Glutamatergic neuron (in vitro differentiated cells): ENCODE measurements at regions not wholly inside any gene's neighbourhood (a gene's known extent, or its start where the extent isn't known, plus 50 kb on each side); places are given as distances from the start of the nearest gene placed in this dataset.

Experiments
- DNase-seq: peaks from one replicate; pipeline ENCODE4 v3.0.0; 2022
- H3K27ac Mint-ChIP-seq: one replicate; pipeline ENCODE4 v1.8.0; 2020; ENCODE audit warnings: mild to moderate bottlenecking, mixed read lengths, inconsistent platforms; ENCODE audit not compliant: unreplicated experiment
- H3K27me3 Mint-ChIP-seq: one replicate; pipeline ENCODE4 v1.8.0; 2020; ENCODE audit warnings: mild to moderate bottlenecking, moderate library complexity, mixed read lengths, inconsistent platforms; ENCODE audit not compliant: unreplicated experiment
- H3K36me3 Mint-ChIP-seq: one replicate; pipeline ENCODE4 v1.8.0; 2020; ENCODE audit warnings: mild to moderate bottlenecking, mixed read lengths, inconsistent platforms; ENCODE audit not compliant: unreplicated experiment
- H3K4me1 Mint-ChIP-seq: one replicate; pipeline ENCODE4 v1.8.0; 2020; ENCODE audit warnings: mild to moderate bottlenecking, low read depth, mixed read lengths, inconsistent platforms; ENCODE audit not compliant: unreplicated experiment
- H3K4me3 Mint-ChIP-seq: one replicate; pipeline ENCODE4 v1.8.0; 2020; ENCODE audit warnings: mild to moderate bottlenecking, mixed read lengths, inconsistent platforms; ENCODE audit not compliant: unreplicated experiment
- H3K9me3 Mint-ChIP-seq: one replicate; pipeline ENCODE4 v1.8.0; 2020; ENCODE audit warnings: mild to moderate bottlenecking, moderate library complexity, mixed read lengths, inconsistent platforms; ENCODE audit not compliant: unreplicated experiment
- TF ChIP-seq, protein P1 (sequence below): fragments of 200-600 bp; sonication (generic); IDR thresholded peaks from one replicate; pipeline ENCODE4 v1.5.0; 2021; ENCODE audit not compliant: partially characterized antibody, unreplicated experiment

DNA sequence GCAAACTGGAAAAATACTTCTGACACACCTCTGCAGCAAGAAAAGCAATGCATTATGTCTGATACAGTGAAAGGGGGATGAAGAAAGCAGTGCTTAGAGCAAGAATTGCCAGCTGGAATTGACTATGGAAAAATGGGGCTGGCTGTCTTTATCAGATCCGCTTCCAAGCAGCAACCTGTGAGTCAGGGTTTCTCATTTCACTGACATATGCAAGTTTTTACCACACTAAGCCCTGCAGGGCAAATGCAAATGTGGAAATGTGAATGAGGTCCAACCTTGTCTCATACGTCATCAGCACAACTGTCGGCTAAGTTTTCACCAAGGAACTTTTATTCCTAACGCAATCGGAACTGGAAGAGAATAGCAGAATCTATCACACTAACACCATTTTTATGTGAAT lies 172.5 kb upstream of the GADL1 start:
- Mint-ChIP-seq H3K27ac (no peak overlapping the region), H3K9me3 (no peaks in the 10 kb centered on the region), H3K4me1 (peaks cover 18% of the 10 kb centered on the region), H3K27me3 (no peaks in the 10 kb centered on the region), H3K36me3 (no peaks in the 10 kb centered on the region), H3K4me3 (no peak overlapping the region)
- TF ChIP-seq, protein P1, sequence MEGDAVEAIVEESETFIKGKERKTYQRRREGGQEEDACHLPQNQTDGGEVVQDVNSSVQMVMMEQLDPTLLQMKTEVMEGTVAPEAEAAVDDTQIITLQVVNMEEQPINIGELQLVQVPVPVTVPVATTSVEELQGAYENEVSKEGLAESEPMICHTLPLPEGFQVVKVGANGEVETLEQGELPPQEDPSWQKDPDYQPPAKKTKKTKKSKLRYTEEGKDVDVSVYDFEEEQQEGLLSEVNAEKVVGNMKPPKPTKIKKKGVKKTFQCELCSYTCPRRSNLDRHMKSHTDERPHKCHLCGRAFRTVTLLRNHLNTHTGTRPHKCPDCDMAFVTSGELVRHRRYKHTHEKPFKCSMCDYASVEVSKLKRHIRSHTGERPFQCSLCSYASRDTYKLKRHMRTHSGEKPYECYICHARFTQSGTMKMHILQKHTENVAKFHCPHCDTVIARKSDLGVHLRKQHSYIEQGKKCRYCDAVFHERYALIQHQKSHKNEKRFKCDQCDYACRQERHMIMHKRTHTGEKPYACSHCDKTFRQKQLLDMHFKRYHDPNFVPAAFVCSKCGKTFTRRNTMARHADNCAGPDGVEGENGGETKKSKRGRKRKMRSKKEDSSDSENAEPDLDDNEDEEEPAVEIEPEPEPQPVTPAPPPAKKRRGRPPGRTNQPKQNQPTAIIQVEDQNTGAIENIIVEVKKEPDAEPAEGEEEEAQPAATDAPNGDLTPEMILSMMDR = no peak
- no peak for DNase-seq

DNA sequence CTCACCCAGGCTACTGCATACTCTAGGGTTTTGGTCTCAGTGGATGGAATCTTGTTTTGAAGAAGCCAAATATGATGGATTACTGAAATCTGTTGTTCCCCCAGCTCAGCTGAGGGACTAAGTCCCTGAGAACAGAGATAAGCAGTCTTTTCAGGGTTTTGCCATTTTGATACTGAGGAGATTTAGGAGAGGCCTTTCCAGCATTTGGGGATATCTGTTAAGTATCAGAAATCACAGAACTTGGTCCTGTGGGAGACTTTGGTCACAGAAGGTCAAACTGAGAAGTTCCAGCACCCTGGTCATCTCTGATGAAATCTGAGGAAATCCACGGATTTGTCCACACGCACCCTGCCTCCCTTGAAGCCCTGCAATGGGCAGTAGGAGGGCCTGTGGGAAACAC lies 181.0 kb upstream of the GADL1 start:
- Mint-ChIP-seq H3K9me3 (no peaks in the 10 kb centered on the region), H3K4me3 (no peak overlapping the region), H3K36me3 (no peaks in the 10 kb centered on the region), H3K27me3 (no peaks in the 10 kb centered on the region), H3K4me1 (no peaks in the 10 kb centered on the region), H3K27ac (no peak overlapping the region)
- no peak for DNase-seq
- TF ChIP-seq, protein P1 = no peak

DNA sequence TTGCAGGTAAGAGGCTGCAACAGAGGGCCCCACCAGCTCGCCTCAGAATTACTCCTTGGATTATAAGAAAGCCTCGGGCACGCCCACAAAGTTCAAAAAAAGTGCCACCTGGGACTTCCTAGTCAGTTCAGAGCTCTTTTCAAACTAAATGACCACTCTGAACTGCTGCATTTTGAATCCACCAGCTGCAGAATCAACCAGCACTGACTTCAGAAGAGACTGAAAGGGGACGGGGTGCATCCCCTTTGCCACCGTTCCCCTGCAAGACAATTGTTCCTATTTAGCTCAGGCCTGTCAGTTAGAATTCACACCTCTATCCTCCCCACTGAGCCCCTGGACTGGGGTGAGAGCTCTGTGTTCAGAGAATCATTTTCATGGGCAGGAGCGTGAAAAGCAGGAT lies 181.4 kb upstream of the GADL1 start:
- Mint-ChIP-seq H3K4me1 (no peaks in the 10 kb centered on the region), H3K4me3 (no peak overlapping the region)
- no peak for DNase-seq

DNA sequence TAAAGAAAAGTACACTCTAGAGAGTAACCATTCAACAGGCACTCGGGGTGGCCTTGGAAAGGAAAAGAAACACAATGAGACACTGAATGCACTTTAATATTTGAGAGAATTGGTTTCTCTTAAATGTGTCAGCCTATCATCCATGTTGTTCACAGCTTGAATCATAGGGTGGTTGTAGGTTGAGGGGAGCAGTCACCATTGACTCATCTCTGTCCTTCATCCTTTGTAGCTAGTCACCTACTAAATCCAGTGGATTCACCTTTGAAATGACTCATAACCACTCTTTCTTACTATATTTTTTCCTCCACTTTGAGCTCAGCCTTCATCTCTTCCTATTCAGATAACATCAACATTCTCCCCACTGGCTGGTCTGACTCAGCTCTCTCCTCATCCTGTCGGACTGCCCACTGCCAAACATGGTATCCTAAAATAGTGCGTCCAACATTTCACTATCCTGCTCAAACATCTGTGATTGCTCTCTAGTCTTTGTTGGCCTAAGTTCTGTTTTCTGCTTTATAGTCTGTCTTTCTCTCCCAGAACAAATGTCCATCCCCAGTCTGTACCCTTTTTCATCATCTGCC lies 182.7 kb upstream of the GADL1 start:
- H3K27ac Mint-ChIP-seq = no peak overlapping the region
- no peak for DNase-seq
- TF ChIP-seq, protein P1 = no peak
- H3K4me3 Mint-ChIP-seq = no peak overlapping the region
- no peaks in the 10 kb centered on the region for H3K36me3 Mint-ChIP-seq
- no peaks in the 10 kb centered on the region for H3K4me1 Mint-ChIP-seq
- H3K9me3 Mint-ChIP-seq = no peaks in the 10 kb centered on the region
- no peaks in the 10 kb centered on the region for H3K27me3 Mint-ChIP-seq

More for the DNA sequence above, 181.4 kb upstream of the GADL1 start:
- no peaks in the 10 kb centered on the region for H3K36me3 Mint-ChIP-seq
- no peaks in the 10 kb centered on the region for H3K27me3 Mint-ChIP-seq
- TF ChIP-seq, protein P1 = no peak
- no peaks in the 10 kb centered on the region for H3K9me3 Mint-ChIP-seq
- H3K27ac Mint-ChIP-seq = no peak overlapping the region

DNA sequence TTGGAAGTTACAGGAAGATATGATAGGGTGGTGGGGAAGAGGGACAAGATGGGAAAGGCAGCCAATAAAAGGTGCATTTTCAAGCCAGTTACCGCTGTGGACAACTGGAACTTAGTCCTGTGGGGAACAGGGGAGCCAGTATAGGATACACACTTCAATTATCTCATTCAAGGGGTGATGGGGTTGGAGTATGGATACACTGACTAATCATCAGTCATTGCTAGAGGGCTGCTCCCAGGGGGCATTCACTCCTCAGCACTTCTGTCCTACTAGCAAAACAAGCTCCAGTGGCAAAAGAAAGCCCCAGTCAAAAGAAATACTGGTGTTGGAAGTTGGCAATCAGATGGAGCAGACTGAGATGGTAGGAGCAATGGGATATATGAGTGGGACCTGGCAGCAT lies 183.4 kb upstream of the GADL1 start:
- H3K27ac Mint-ChIP-seq = no peak overlapping the region
- H3K27me3 Mint-ChIP-seq = no peaks in the 10 kb centered on the region
- no peaks in the 10 kb centered on the region for H3K36me3 Mint-ChIP-seq
- H3K9me3 Mint-ChIP-seq = no peaks in the 10 kb centered on the region
- DNase-seq = no peak
- H3K4me1 Mint-ChIP-seq = no peaks in the 10 kb centered on the region
- no peak overlapping the region for H3K4me3 Mint-ChIP-seq
- TF ChIP-seq, protein P1 = no peak
